HCT116 (cell line): ENCODE measurements at regions not wholly inside any gene's neighbourhood (a gene's known extent, or its start where the extent isn't known, plus 50 kb on each side); places are given as distances from the start of the nearest gene placed in this dataset.

Experiments
- ATAC-seq: fragments of 200-7000 bp; cut with Tn5 transposase; 2 replicates; pipeline ENCODE4 v1.9.1; 2020; ENCODE audit warnings: mild to moderate bottlenecking, moderate library complexity
- BruUV-seq: library from RNA; stranded (reverse); fragments of 400-500 nt; replicated peaks from 2 replicates; lab custom pipeline; 2021; lab: Mats Ljungman, UMichigan
- CTCF ChIA-PET: fragments of 300-600 bp; sonication (Branson Sonifier 250); formaldehyde crosslinking; loops from one replicate; lab custom pipeline; 2021; ENCODE audit warnings: antibody characterized with exemption; lab: Charles Lee
- POLR2A ChIA-PET: fragments of 300-600, 350-600 bp; sonication (Branson Sonifier 250); formaldehyde crosslinking; loops from one replicate; lab custom pipeline; 2021; ENCODE audit warnings: antibody characterized with exemption; lab: Charles Lee
- RAD21 ChIA-PET, 2 experiments: fragments of 300-600 bp; sonication (Branson Sonifier 250); formaldehyde crosslinking; loops; one replicate each; lab custom pipeline; 2023; ENCODE audit warnings: low total read pairs in 2 of 2; ENCODE audit not compliant: uncharacterized antibody in 2 of 2, unreplicated experiment in 2 of 2, low non-redundant PET in 1 of 2; lab: Charles Lee
- DNase-seq: peaks from one replicate; pipeline ENCODE4 v3.0.0-alpha.2; 2010; ENCODE audit warnings: low read depth, low spot score
- H2AFZ ChIP-seq: fragments of 200-600 bp; shearing (Covaris generic), sonication (generic); 2 replicates; pipeline ENCODE4 v1.6.1; 2017; ENCODE audit warnings: low read depth, mixed run types, mixed read lengths, antibody characterized with exemption, low read length; ENCODE audit not compliant: poor library complexity, severe bottlenecking
- H3K27ac ChIP-seq: 2 replicates; pipeline ENCODE4 v1.5.1; 2012; ENCODE audit warnings: low read depth, low read length
- H3K27me3 ChIP-seq: fragments of 200-600 bp; sonication (generic); 2 replicates; pipeline ENCODE4 v1.6.1; 2016; ENCODE audit warnings: mixed run types, low read length, mixed read lengths; ENCODE audit not compliant: insufficient read depth
- H3K36me3 ChIP-seq, 2 experiments: fragments of 200-500 bp in 1 of 2; fragments of 200-600 bp in 1 of 2; sonication (Bioruptor generic) in 1 of 2; sonication (generic) in 1 of 2; 2 replicates each; pipeline versions ENCODE4 v1.5.1 to v1.6.1; 2014 to 2016; ENCODE audit warnings: low read length in 2 of 2, inconsistent platforms in 1 of 2, mixed read lengths in 1 of 2, mixed run types in 1 of 2; ENCODE audit not compliant: insufficient read depth in 2 of 2, control insufficient read depth in 1 of 2
- H3K4me1 ChIP-seq, 2 experiments: fragments of 200-600 bp in 1 of 2; sonication (generic) in 1 of 2; 2 replicates each; pipeline versions ENCODE4 v1.5.1 to v1.6.1; 2012 to 2017; ENCODE audit warnings: low read length in 2 of 2, inconsistent platforms in 1 of 2, mild to moderate bottlenecking in 1 of 2, mixed read lengths in 1 of 2, mixed run types in 1 of 2, moderate library complexity in 1 of 2; ENCODE audit not compliant: insufficient read depth in 2 of 2, control insufficient read depth in 1 of 2
- H3K4me2 ChIP-seq: fragments of 200-600 bp; sonication (generic); 2 replicates; pipeline ENCODE4 v1.6.1; 2017; ENCODE audit warnings: mixed run types, low read length, mixed read lengths
- H3K4me3 ChIP-seq, 2 experiments: fragments of 200-600 bp in 1 of 2; sonication (generic) in 1 of 2; replicated peaks in 1 of 2; 2 replicates each; pipeline ENCODE4 v1.5.1; 2011 to 2016; ENCODE audit warnings: low read length in 2 of 2, control low read depth in 1 of 2, low read depth in 1 of 2, mild to moderate bottlenecking in 1 of 2, mixed read lengths in 1 of 2, mixed run types in 1 of 2
- H3K79me2 ChIP-seq: fragments of 200-600 bp; sonication (generic); 2 replicates; pipeline ENCODE4 v1.6.1; 2017; ENCODE audit warnings: mild to moderate bottlenecking, mixed run types, low read length, moderate library complexity, mixed read lengths; ENCODE audit not compliant: insufficient read depth
- H3K9ac ChIP-seq: fragments of 200-600 bp; sonication (generic); 2 replicates; pipeline ENCODE4 v1.6.1; 2016; ENCODE audit warnings: low read length, mixed read lengths
- H3K9me2 ChIP-seq: fragments of 200-600 bp; sonication (generic), shearing (Covaris generic); 2 replicates; pipeline ENCODE4 v1.6.1; 2017; ENCODE audit warnings: mixed run types, mild to moderate bottlenecking, moderate library complexity; ENCODE audit not compliant: insufficient read depth
- H3K9me3 ChIP-seq, 2 experiments: fragments of 200-500 bp in 1 of 2; fragments of 200-600 bp in 1 of 2; sonication (Bioruptor generic) in 1 of 2; sonication (generic) in 1 of 2; 2 replicates each; pipeline ENCODE4 v1.6.1; 2014 to 2017; ENCODE audit warnings: low read length in 2 of 2, mixed read lengths in 2 of 2, inconsistent platforms in 1 of 2, low read depth in 1 of 2, mild to moderate bottlenecking in 1 of 2, mixed run types in 1 of 2, moderate library complexity in 1 of 2; ENCODE audit not compliant: control insufficient read depth in 1 of 2, insufficient read depth in 1 of 2
- H4K20me1 ChIP-seq: fragments of 200-600 bp; sonication (generic), shearing (Covaris generic); 2 replicates; pipeline ENCODE4 v1.6.1; 2017; ENCODE audit warnings: mixed run types, mild to moderate bottlenecking, moderate library complexity; ENCODE audit not compliant: insufficient read depth
- EZH2phosphoT487 ChIP-seq: fragments of 200-600 bp; IDR thresholded peaks from 2 replicates; pipeline ENCODE4 v1.6.1; 2018; ENCODE audit warnings: antibody characterized with exemption, borderline replicate concordance
- MAX ChIP-seq: IDR thresholded peaks from 2 replicates; pipeline ENCODE4 v1.6.1; 2012
- RAD21 ChIP-seq: IDR thresholded peaks from 2 replicates; pipeline ENCODE4 v1.6.1; 2012; ENCODE audit warnings: low read depth, mild to moderate bottlenecking
- REST ChIP-seq: IDR thresholded peaks from 2 replicates; pipeline ENCODE4 v1.6.1; 2012; ENCODE audit warnings: low read depth
- SRF ChIP-seq: IDR thresholded peaks from 2 replicates; pipeline ENCODE4 v1.6.1; 2012; ENCODE audit warnings: low read depth
- intact Hi-C: fragments of 100-400 bp; cut with micrococcal nuclease; formaldehyde crosslinking; loops from 2 replicates; pipeline ENCODE4 v1.10.0; 2022
- TF ChIP-seq, protein P1 (sequence below): IDR thresholded peaks from 2 replicates; pipeline ENCODE4 v1.6.1; 2012

GRCh38 chr21:14321042-14321441 is 61.9 kb downstream of the HSPA13 start:
- no peaks in the 10 kb centered on the region for H3K27me3 ChIP-seq
- no peaks in the 10 kb centered on the region for H3K9me2 ChIP-seq
- no peak for TF ChIP-seq EZH2phosphoT487
- no peak overlapping the region for H3K4me3 ChIP-seq
- peaks cover 0 to 9% of the 10 kb centered on the region in 2 experiments; a peak in 2 of 4 replicates for H3K9me3 ChIP-seq
- no peak overlapping the region for H3K9ac ChIP-seq
- ChIA-PET POLR2A (no interaction called here), CTCF (no interaction called here), RAD21 (no interaction called here)
- DNase-seq, result no peak
- intact Hi-C loops, result loop anchor here (10.0 kb wide), 1 partner anchor 114 kb away; no protein-coding TSS in a partner anchor
- no peak for ATAC-seq
- H3K4me1 ChIP-seq, result no peaks in the 10 kb centered on the region
- no peaks in the 10 kb centered on the region for H3K79me2 ChIP-seq
- H2AFZ ChIP-seq, result no peak overlapping the region
- H4K20me1 ChIP-seq, result no peaks in the 10 kb centered on the region
- no peak overlapping the region for H3K27ac ChIP-seq
- no TSS peak for BruUV-seq
- H3K4me2 ChIP-seq, result no peak overlapping the region
- no peaks in the 10 kb centered on the region for H3K36me3 ChIP-seq

- no peaks in the 10 kb centered on the region for H4K20me1 ChIP-seq
- ATAC-seq, result no peak
- H3K4me2 ChIP-seq, result no peak overlapping the region
- TF ChIP-seq RAD21, result no peak
- no peak for TF ChIP-seq MAX
- TF ChIP-seq, protein P1, sequence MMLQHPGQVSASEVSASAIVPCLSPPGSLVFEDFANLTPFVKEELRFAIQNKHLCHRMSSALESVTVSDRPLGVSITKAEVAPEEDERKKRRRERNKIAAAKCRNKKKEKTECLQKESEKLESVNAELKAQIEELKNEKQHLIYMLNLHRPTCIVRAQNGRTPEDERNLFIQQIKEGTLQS, result no peak
- no peak for TF ChIP-seq REST
- no peak for TF ChIP-seq SRF
- no peak overlapping the region for H3K4me3 ChIP-seq
- no peaks in the 10 kb centered on the region for H3K9me2 ChIP-seq
- H3K4me1 ChIP-seq, result no peaks in the 10 kb centered on the region
- ChIA-PET RAD21 (no interaction called here), CTCF (no interaction called here), POLR2A (no interaction called here)
- BruUV-seq, result no TSS peak
- H3K27me3 ChIP-seq, result no peaks in the 10 kb centered on the region
- no peak for DNase-seq
- H3K9me3 ChIP-seq, result peaks cover 0 to 6% of the 10 kb centered on the region in 2 experiments; a peak in 2 of 4 replicates
- no peaks in the 10 kb centered on the region for H3K36me3 ChIP-seq
- no peaks in the 10 kb centered on the region for H3K79me2 ChIP-seq
- H3K9ac ChIP-seq, result no peak overlapping the region
- intact Hi-C loops, result loop anchor here (10.0 kb wide), 1 partner anchor 115 kb away; no protein-coding TSS in a partner anchor
- H2AFZ ChIP-seq, result no peak overlapping the region
- no peak overlapping the region for H3K27ac ChIP-seq
These were observed 63.1 kb downstream of the HSPA13 start for GRCh38 chr21:14319805-14320204.
